B cell (primary cell): ENCODE measurements at regions not wholly inside any gene's neighbourhood (a gene's known extent, or its start where the extent isn't known, plus 50 kb on each side); places are given as distances from the start of the nearest gene placed in this dataset.

ENCODE experiments used
- ATAC-seq: fragments of 200-7000 bp; cut with Tn5 transposase; one replicate; pipeline ENCODE4 v1.10.0; 2021; ENCODE audit warnings: low read depth, mild to moderate bottlenecking, moderate number of reproducible peaks, moderate library complexity
- CTCF ChIA-PET: fragments of 350-600 bp; sonication (Branson Sonifier 250); formaldehyde crosslinking; loops from one replicate; lab custom pipeline; 2021; ENCODE audit warnings: antibody characterized with exemption, inconsistent platforms; lab: Charles Lee
- POLR2A ChIA-PET: fragments of 350-600 bp; sonication (Branson Sonifier 250); formaldehyde crosslinking; loops from one replicate; lab custom pipeline; 2021; ENCODE audit warnings: antibody characterized with exemption; lab: Charles Lee
- DNase-seq: peaks from one replicate; pipeline ENCODE4 v3.0.0; 2013
- H2AFZ ChIP-seq: 2 replicates; pipeline ENCODE4 v1.6.1; 2012; ENCODE audit warnings: mild to moderate bottlenecking, low read depth, low read length; ENCODE audit not compliant: insufficient read depth, poor library complexity, severe bottlenecking
- H3K27ac ChIP-seq, 2 donors: 1 replicate in 1 of 2; 2 replicates in 1 of 2; pipeline ENCODE4 v1.5.1; 2012 to 2013; ENCODE audit warnings: low read length in 2 of 2, mild to moderate bottlenecking in 2 of 2, moderate library complexity in 1 of 2
- H3K27me3 ChIP-seq, 4 experiments: fragments of 200-600 bp in 1 of 4; sonication (generic) in 1 of 4; replicated peaks in 1 of 4; 1 replicate in 2 of 4; 2 replicates in 2 of 4; pipeline versions ENCODE4 v1.6.1 to v1.7.0; 2013 to 2016; ENCODE audit warnings: low read length in 3 of 4, mild to moderate bottlenecking in 2 of 4, mixed read lengths in 1 of 4, moderate library complexity in 1 of 4; ENCODE audit not compliant: insufficient read depth in 4 of 4, control insufficient read depth in 3 of 4; ENCODE audit errors: control extremely low read depth in 1 of 4
- H3K36me3 ChIP-seq, 2 experiments: replicated peaks in 1 of 2; 1 replicate in 1 of 2; 2 replicates in 1 of 2; pipeline versions ENCODE4 v1.6.1 to v1.7.1; 2013; ENCODE audit warnings: low read length in 1 of 2; ENCODE audit not compliant: insufficient read depth in 2 of 2, control insufficient read depth in 1 of 2; ENCODE audit errors: control extremely low read depth in 1 of 2, extremely low read depth in 1 of 2
- H3K4me1 ChIP-seq, 2 donors: fragments of 200-600 bp in 1 of 2; sonication (generic) in 1 of 2; 1 replicate in 1 of 2; 2 replicates in 1 of 2; pipeline versions ENCODE4 v1.5.1 to v1.6.1; 2013 to 2017; ENCODE audit warnings: low read length in 2 of 2; ENCODE audit not compliant: control insufficient read depth in 2 of 2, insufficient read depth in 2 of 2
- H3K4me2 ChIP-seq: replicated peaks from 2 replicates; pipeline ENCODE3; 2012; ENCODE audit warnings: mild to moderate bottlenecking, low read depth, low read length; ENCODE audit not compliant: poor library complexity, severe bottlenecking
- H3K4me3 ChIP-seq, 5 experiments: fragments of 200-600 bp in 1 of 5; sonication (generic) in 1 of 5; 1 replicate in 3 of 5; 2 replicates in 2 of 5; pipeline versions ENCODE4 v1.5.1 to v1.7.0; 2011 to 2016; ENCODE audit warnings: low read length in 4 of 5, mild to moderate bottlenecking in 4 of 5, low read depth in 2 of 5, control low read depth in 1 of 5, moderate library complexity in 1 of 5; ENCODE audit not compliant: insufficient read depth in 1 of 5; ENCODE audit errors: control extremely low read depth in 1 of 5, extremely low read depth in 1 of 5
- H3K79me2 ChIP-seq: fragments of 200-600 bp; sonication (generic); one replicate; pipeline ENCODE4 v1.6.0; 2016; ENCODE audit warnings: low read length; ENCODE audit not compliant: control insufficient read depth, insufficient read depth
- H3K9ac ChIP-seq: fragments of 200-600 bp; sonication (generic); 2 replicates; pipeline ENCODE4 v1.6.1; 2017; ENCODE audit warnings: mild to moderate bottlenecking, low read length, moderate library complexity
- H3K9me3 ChIP-seq, 3 donors: one replicate each; pipeline versions ENCODE4 v1.6.1 to v1.7.1; 2013; ENCODE audit warnings: low read length in 2 of 3; ENCODE audit not compliant: control insufficient read depth in 2 of 3, insufficient read depth in 1 of 3; ENCODE audit errors: control extremely low read depth in 1 of 3
- H4K20me1 ChIP-seq: 2 replicates; pipeline ENCODE4 v1.6.0; 2012; ENCODE audit warnings: mild to moderate bottlenecking, low read length; ENCODE audit not compliant: insufficient read depth, control insufficient read depth, poor library complexity, severe bottlenecking
- H3K27ac Mint-ChIP-seq: one replicate; pipeline ENCODE4 v1.8.0; 2021; ENCODE audit warnings: mixed read lengths
- H3K27me3 Mint-ChIP-seq: one replicate; pipeline ENCODE4 v1.8.0; 2021; ENCODE audit warnings: mixed read lengths
- H3K4me1 Mint-ChIP-seq: one replicate; pipeline ENCODE4 v1.8.0; 2021; ENCODE audit warnings: mixed read lengths
- H3K4me3 Mint-ChIP-seq: one replicate; pipeline ENCODE4 v1.8.0; 2021; ENCODE audit warnings: mixed read lengths
- H3K9me3 Mint-ChIP-seq: one replicate; pipeline ENCODE4 v1.8.0; 2022; ENCODE audit warnings: mixed read lengths; ENCODE audit not compliant: insufficient read depth
- CTCF ChIP-seq: fragments of 200-600 bp; IDR thresholded peaks from one replicate; pipeline ENCODE4 v1.8.0; 2022; ENCODE audit warnings: antibody characterized with exemption, mild to moderate bottlenecking
- EZH2 ChIP-seq: IDR thresholded peaks from 2 replicates; pipeline ENCODE4 v1.6.1; 2012; ENCODE audit warnings: borderline replicate concordance, low read depth, mild to moderate bottlenecking, moderate library complexity, low read length; ENCODE audit not compliant: insufficient read depth, poor library complexity, severe bottlenecking
- WGBS: methylation state at CpG from one replicate; pipeline ENCODE4 v1.1.5; 2013; ENCODE audit warnings: missing lambda C conversion rate; ENCODE audit not compliant: insufficient coverage; 5-methylcytosine and 5-hydroxymethylcytosine counted together
- intact Hi-C: fragments of 100-400 bp; cut with micrococcal nuclease; formaldehyde crosslinking; loops from one replicate; pipeline ENCODE4 v1.10.0; 2022

GRCh38 chr5:85159395-85159794 is 774.7 kb upstream of the EDIL3 start:
- no peaks in the 10 kb centered on the region for H4K20me1 ChIP-seq
- H3K27ac ChIP-seq, result no peak overlapping the region
- intact Hi-C loops, result no loop called here
- no peak overlapping the region for H3K4me2 ChIP-seq
- H3K36me3 ChIP-seq, result no peaks in the 10 kb centered on the region
- Mint-ChIP-seq H3K9me3 (peaks cover 5% of the 10 kb centered on the region), H3K4me1 (no peaks in the 10 kb centered on the region), H3K27ac (no peak overlapping the region), H3K4me3 (no peak overlapping the region), H3K27me3 (no peaks in the 10 kb centered on the region)
- TF ChIP-seq CTCF (no peak), EZH2 (no peak)
- POLR2A ChIA-PET, result no interaction called here
- WGBS, result 89% methylated on average over 5 of the region's 6 CpGs
- no peak for DNase-seq
- H3K79me2 ChIP-seq, result no peaks in the 10 kb centered on the region
- H3K9me3 ChIP-seq, result no peaks in the 10 kb centered on the region
- H2AFZ ChIP-seq, result no peak overlapping the region
- H3K4me3 ChIP-seq, result no peak overlapping the region
- no peaks in the 10 kb centered on the region for H3K27me3 ChIP-seq
- ATAC-seq, result no peak
- no peaks in the 10 kb centered on the region for H3K4me1 ChIP-seq
- no peak overlapping the region for H3K9ac ChIP-seq
- CTCF ChIA-PET, result no interaction called here

DNA sequence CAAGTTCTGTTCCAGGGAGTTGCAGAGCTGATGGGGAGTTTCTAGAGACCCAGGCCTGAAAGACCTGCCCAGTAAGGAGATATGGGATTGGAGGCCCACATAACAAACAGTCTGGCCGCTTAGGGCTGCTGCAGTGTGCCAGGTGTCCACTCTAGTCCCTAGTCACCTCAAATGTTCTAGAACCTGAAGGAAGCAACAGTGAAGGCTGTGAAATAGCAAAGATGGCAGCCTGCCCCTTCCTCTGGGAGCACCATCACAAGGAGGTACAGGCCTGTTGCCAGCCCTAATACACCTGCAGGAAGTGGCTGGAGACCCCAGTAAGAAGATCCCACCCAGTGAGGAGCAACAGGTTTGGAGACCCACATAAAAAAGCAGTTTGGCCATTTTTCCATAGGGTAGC is 783.8 kb upstream of the EDIL3 start:
- POLR2A ChIA-PET, result no interaction called here
- Mint-ChIP-seq H3K4me3 (no peak overlapping the region), H3K27ac (no peak overlapping the region), H3K27me3 (no peaks in the 10 kb centered on the region), H3K4me1 (no peaks in the 10 kb centered on the region), H3K9me3 (peaks cover 6% of the 10 kb centered on the region)
- TF ChIP-seq CTCF (no peak), EZH2 (no peak)
- Histone ChIP-seq H2AFZ (no peak overlapping the region), H3K36me3 (no peaks in the 10 kb centered on the region), H3K27ac (no peak overlapping the region), H3K27me3 (no peaks in the 10 kb centered on the region), H4K20me1 (no peaks in the 10 kb centered on the region), H3K9ac (no peak overlapping the region), H3K9me3 (peaks cover 0 to 25% (median 0%) of the 10 kb centered on the region in 3 donors), H3K4me3 (no peak overlapping the region), H3K4me2 (no peak overlapping the region), H3K4me1 (no peaks in the 10 kb centered on the region), H3K79me2 (no peaks in the 10 kb centered on the region)
- CTCF ChIA-PET, result no interaction called here
- DNase-seq (no peak), ATAC-seq (no peak)
- intact Hi-C loops, result no loop called here
- WGBS, result 67% methylated on average over 1 of the region's 1 CpG
